Forelimb muscle (tissue), 1 donor: ENCODE measurements at regions not wholly inside any gene's neighbourhood (a gene's known extent, or its start where the extent isn't known, plus 50 kb on each side); places are given as distances from the start of the nearest gene placed in this dataset.
A peak's percentile ranks its signal among the peaks of the same experiment; 100 is the strongest.
"Not testable (repeated sequence)": the region's sequence is repeated elsewhere in the genome, so short reads cannot be mapped to it uniquely, and the experiment has no call there.

Experiments
- DNase-seq: peaks from one replicate; pipeline ENCODE4 v3.0.0-alpha.2; 2013; ENCODE audit warnings: low read depth

DNA sequence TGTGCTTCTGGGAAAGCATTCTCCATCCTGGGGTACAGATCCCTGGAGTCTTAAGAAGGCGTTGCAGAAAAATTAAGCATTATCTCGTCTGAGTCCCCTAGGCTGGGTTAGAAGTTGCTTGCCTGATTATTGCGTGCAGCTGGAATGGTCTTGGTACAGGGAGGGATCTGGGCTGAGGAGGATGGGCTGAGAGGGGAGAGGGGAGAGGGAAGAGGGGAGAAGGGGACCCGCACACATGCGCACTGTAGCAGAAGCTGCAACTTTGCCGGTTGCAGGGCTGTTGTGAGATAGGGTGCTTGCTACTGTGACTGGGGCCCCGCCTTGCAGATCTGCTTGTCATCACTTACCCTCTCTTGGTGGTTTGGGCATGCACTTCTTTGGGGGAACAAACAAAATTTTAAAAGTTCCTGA lies 316.8 kb downstream of the DLEU7 start:
- DNase-seq: no peak

- no peak for DNase-seq
These were observed 316.3 kb downstream of the DLEU7 start for GRCh38 chr13:50527188-50527587.

GRCh38 chr13:50527612-50528509 lies 315.6 kb downstream of the DLEU7 start:
- DNase-seq: no peak

GRCh38 chr13:50529154-50529882 lies 314.2 kb downstream of the DLEU7 start:
- DNase-seq: no peak

DNA sequence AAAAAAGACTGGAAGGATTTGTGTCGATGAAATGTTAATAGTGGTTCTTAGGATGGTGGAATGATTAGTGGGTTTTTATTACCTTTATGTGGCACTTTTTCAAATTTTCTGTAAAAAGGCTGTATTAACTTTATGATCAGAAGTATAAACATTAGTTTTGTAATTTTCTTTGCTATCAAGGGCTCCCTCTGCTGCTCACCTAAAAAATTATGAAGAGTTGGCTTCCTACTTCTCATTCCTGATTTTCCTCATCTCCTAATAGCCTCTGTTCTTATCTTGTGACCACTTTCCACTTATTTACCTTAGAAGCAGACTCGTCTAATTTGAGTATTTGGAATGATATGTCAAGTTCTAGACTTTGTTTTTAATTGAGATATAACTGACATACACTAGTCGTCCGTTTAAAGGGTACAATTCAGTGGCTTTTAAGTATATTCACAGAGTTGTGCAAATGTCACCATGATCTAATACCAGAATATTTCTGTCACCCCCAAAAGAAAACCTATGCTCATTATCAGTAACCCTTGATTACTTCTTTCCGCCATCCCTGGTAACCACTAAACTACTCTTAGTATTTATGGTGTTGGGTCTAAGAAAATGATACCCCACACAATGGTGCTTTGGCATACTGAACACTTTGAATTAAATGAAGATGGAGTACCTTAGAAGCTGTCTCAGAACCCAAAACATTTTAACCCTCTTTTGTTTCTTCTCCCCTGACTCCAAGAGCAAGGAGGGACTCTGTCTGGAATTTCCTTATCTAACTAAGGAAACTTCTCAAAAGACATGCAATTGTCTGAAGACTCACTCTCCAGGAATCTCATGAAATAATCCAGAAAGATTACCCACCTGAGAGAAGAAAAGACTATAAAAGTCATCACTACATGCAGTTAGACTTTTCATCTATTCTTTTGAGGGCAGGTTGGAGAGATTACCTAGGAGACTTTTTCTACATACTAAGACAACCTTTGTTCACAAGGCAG lies 311.3 kb downstream of the DLEU7 start:
- DNase-seq: no peak

GRCh38 chr13:50535050-50535449 lies 308.4 kb downstream of the DLEU7 start:
- no peak for DNase-seq

DNA sequence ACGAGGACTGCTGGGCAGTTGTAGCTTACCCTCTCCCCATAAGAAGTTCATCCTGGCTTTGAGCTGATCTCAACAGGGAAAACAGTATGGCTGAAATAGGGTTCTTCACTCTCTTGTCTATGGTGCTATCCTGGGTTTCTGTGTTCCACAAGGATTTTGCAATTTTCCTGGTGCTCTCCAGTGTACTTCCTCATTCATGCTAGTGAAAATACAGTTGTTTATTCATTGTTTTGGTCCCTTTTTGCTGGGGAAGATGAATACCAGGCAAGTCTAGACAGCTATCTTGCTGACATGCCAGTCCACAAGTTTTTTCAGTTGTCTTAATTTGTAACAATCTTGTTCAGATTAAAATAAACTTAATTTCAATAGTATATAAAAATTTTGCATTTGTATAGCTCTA lies 306.5 kb downstream of the DLEU7 start:
- no peak for DNase-seq

DNA sequence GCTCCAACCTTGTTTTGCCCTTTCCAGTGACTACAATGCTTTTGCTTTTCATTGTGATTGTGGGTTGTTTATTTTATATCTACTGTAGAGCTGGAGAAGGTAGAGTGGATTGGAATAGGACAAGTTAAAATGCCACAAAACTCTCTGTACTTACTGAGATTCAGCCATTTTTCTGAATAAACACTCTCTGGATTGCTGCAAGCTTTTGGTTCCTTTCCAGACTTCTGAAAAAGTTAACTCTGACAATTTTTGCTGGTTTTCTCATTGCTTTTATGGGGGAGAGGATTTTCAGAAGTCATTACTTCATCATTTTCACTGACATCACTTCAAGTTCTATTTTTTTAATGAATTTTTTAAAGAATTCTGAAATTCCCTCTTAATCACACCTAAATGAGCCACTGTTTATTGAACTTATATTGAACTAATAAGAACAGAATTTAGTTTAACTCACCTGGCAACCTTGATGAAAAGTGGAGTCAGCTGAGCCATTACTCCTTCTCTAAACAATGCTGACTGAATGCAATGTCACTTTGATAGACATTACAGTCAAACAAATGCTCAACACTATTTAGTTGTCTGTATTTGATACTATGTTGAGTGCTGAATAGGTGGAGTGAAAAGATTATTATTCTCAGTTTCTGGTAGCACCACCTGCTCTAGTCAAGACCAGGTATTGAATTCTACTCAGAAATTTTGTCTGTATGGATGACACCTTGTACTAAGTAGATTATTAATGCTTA lies 303.5 kb downstream of the DLEU7 start:
- no peak for DNase-seq

DNA sequence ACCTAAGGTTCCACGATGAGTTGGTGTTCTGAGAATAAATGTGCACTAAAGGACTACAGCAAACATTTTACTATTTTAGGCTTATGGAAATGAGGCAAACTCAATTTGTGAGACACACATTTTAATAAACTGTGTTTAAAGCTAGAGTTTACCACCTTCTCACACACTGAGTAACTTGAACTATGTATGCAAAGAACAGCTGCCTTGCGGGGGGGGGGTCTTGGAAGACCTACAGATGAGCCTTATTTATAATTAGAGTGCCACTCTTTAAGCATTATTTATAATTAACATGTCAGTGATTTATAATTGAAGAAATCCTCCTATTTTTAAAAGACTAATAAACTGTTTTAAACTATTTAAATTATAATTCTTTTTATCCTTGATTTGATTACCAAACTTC lies 300.4 kb downstream of the DLEU7 start:
- no peak for DNase-seq

GRCh38 chr13:50543782-50544181 lies 299.7 kb downstream of the DLEU7 start:
- DNase-seq: peak; percentile 60

GRCh38 chr13:50544211-50544610 lies 299.3 kb downstream of the DLEU7 start:
- no peak for DNase-seq

GRCh38 chr13:50547175-50547574 lies 296.3 kb downstream of the DLEU7 start:
- not testable (repeated sequence) for DNase-seq

GRCh38 chr13:50548586-50548985 lies 294.9 kb downstream of the DLEU7 start:
- DNase-seq: no peak

- DNase-seq: no peak
These were observed 294.1 kb downstream of the DLEU7 start for GRCh38 chr13:50549221-50549942.

- DNase-seq: no peak
These were observed 293.3 kb downstream of the DLEU7 start for GRCh38 chr13:50550151-50550550.

GRCh38 chr13:50552424-50552966 lies 291.0 kb downstream of the DLEU7 start:
- no peak for DNase-seq

DNA sequence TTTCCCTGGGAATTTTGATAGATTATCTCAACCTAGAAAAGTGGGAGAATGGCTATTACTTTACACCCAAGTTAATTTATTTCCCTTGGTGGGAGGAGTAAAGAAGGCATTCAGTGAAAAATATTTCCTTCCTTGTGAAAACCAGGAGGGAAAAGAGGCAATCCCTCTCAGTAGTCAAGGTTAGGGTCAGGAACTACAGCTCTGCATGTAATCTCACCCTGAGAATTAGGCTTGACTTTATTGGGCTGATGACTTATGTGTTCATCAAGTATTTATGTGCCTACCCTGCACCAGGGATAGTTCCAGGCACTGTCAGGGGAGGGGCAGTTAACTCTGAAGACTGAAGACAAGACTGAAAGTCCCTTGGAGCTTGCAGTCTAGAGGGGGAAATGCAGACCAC lies 281.8 kb downstream of the DLEU7 start:
- DNase-seq: no peak

DNA sequence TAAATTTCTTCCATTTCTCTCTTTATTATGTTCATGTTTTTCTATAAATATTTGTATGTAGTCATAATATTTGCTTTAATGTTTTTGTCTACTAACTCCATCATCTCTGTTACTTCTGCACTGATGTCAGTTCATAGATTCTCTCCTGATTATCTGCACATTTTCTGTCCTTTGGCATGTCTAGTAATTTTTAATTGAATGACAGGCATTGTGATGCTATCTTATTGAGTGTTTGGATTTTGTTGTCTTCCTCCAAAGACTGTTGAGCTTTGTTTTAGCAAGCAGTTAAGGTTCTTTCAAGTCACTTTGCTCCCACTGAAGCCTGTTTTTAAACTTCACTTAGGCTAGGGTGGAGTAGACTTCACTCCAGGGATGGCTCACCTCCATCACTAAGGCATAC lies 276.8 kb downstream of the DLEU7 start:
- no peak for DNase-seq

GRCh38 chr13:50572129-50572528 lies 271.4 kb downstream of the DLEU7 start:
- no peak for DNase-seq

DNA sequence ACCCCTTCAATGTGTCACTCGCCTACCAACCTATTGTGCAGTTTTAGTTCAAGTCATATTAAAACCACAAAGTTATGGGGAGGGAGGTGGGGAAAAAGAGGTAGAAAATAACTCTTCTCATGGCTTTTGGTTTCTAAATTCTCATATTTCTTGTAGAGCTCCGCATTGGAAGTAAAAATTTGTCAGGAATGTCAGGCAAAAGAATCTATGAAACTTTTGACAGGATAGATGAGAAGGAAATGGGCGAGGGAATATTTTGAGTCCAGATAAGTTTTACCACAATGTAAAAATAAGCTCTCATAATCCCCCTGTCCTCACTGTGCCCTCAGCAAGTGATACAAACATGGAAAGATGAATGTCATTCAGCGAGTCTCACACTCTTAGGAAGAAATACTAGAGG lies 270.4 kb downstream of the DLEU7 start:
- no peak for DNase-seq
